NCI-H1048 (cell line): ENCODE measurements at regions not wholly inside any gene's neighbourhood (a gene's known extent, or its start where the extent isn't known, plus 50 kb on each side); places are given as distances from the start of the nearest gene placed in this dataset.
"Not testable (repeated sequence)": the region's sequence is repeated elsewhere in the genome, so short reads cannot be mapped to it uniquely, and the experiment has no call there.

Source experiments
- DNase-seq: peaks from one replicate; lab custom pipeline; 2025; lab: John Stamatoyannopoulos, UW

- DNase-seq, result no peak
These were observed 276.8 kb downstream of the PCDH20 start for GRCh38 chr13:61138857-61139256.

GRCh38 chr13:61136515-61136914, 279.1 kb downstream of the PCDH20 start:
- no peak for DNase-seq

GRCh38 chr13:61136093-61136492, 279.6 kb downstream of the PCDH20 start:
- no peak for DNase-seq

GRCh38 chr13:61135583-61135982, 280.1 kb downstream of the PCDH20 start:
- no peak for DNase-seq

DNA sequence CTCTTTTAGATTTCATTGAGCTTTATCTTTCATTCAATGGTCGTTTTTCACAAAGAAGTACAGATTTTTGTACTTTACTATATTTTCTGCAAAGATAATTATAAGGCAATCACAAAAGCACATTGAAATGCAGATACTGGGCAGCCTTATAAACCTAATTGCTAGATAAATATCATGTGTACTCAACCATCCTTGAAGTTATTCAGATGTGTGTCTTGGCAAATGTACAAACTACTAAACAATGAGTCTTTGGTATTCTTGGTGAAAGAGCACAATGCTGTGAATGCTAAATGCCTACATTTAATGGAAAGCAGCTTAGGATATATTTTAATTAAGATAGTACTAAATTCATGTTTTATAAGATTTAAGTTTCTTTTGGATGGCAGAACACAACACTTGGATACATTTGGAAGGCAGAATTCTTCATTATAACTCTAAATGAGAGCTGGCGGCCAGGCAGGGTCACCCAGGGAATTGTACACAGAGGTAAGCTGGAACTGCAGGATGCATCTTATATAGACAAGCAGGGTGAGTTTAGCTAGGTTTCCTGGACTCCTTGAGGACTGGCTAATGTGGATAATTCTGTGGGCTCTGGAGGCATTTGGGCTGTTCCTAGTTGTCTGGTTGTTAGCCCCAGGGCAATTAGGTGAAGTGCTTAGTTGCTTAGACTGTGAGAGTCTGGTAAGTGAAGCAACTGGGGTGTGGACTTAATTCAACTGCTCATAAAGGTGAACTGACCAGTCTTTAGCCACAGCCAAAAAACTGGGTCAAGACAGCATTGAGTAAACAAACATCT, 286.6 kb downstream of the PCDH20 start:
- DNase-seq, result peak; percentile 13

DNA sequence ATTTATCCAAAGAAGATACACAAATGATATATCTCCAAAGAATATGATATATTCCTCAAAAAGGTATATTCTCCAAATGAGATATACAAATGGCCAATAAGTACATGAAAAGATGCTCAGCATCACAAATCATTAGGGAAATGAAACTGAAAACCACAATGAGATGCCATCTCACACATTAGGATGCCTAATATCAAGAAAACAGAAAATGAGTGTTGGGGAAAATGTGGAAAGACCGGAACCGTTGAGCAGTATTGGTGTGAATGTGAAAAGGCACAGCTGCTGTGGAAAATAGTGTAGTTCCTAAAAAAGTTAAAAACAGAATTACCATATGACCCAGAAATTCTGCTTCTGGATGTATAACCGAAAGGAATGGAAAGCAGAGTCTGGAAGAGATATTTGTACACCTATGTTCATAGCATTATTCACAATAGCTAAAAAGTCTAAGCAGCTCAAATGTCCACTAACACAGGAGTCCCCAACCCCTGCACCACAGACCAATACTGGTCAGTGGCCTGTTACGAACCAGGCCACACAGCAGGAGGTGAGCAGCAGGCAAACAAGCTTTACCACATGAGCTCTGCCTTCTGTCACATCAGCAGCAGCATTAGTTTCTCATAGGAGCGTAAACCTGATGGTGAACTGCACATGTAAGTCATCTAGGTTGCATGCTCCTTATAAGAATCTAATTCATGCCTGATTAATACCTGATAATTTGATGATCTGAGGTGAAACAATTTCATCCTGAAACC, 291.9 kb downstream of the PCDH20 start:
- DNase-seq, result no peak

DNA sequence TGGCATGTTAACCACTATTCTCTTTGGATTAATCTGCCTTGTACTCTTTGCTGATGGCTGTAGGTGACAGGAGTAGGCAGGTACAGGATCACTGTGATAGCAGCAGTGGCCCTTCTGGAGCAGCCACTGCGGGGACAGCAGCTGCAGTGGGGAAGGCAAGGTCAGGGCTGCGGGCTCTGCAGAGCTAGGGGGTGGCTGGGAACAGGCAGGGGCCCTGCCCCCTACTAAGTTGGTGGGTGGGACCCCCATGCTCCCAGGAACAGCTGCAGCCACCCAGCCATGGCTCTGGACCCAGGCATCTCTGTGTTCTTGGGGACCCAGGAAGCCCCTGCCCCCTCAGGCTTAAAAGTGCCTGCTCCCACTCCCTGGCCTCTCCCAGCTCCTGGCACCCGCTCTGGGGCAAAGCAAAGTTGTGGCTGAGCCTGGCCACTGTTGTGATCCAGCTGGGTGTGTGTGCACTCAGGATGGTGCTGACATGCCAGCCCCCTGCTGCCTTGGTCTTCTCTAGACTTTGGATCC, 302.4 kb downstream of the PCDH20 start:
- no peak for DNase-seq

DNA sequence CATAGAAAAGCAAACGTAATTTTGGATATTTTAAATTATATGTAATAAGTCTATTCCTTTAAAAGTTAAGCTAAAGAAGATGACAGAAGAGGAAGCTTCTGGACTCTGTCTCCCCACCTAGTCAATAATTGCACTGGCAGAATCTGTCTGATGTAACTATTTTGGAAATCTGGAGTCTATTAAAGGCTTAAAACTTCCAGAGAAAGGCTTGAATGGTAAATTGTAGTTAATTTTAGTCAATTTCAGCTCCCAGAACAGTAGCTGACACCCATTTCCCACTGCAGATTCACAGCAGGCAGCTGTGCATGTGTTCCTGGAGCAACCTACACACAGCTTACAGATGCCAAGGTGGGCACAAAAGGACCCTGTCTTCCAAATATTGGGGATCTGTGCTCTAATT, 304.1 kb downstream of the PCDH20 start:
- DNase-seq, result no peak

- DNase-seq, result no peak
These were observed 304.9 kb downstream of the PCDH20 start for GRCh38 chr13:61110732-61111131.

DNA sequence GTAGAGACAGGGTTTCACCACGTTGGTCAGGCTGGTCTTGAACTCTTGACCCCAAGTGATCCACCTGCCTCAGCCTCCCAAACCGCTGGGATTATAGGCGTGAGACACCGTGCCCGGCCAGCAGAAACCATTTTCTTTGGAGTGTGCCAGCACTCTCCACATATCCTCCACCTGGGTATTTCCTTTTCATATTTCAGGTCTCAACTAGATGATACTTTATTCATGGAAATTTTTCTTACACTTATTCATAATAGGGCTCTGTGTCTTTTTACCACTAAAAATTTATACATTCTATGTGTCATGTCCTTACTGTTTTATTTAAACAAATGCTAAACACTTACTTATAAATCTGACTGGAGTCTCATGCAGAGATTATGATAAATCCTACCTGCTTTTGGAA, 305.9 kb downstream of the PCDH20 start:
- DNase-seq, result no peak

DNA sequence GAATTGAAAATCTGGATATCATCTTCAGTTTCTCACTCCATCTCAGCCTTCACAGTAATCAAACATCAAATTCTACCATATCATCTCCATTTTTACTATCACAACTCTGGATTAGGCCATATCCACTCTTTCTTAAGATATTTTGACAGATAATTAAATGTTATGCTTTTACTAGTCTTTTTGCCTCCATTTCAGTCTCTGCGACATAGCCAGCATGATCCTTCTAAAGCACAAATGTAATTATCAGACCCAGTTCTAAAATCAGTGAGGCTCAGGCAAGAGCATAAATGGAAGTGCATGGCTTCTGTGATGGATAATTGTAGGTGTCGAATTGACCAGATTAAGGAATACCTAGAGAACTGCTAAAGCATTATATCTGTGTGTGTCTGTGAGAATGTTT, 307.7 kb downstream of the PCDH20 start:
- DNase-seq, result no peak

DNA sequence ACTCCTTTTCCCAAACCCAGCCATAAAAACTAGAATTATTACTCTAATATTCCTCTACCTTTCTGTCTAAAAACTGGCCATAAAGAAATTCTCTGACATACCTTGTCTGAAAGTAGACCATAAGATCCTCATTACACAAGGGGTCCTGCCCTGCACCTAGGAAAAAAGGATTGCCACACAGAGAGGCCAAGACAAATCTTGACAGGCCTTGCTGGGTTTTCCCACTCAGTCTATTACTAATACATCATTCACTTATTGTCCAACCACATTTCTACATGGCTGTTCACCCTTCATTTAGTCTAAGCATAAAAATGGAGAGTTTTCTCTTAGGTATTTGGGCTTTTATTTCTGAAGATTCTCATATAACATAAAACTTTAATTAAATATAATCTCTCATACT, 319.8 kb downstream of the PCDH20 start:
- DNase-seq, result no peak

DNA sequence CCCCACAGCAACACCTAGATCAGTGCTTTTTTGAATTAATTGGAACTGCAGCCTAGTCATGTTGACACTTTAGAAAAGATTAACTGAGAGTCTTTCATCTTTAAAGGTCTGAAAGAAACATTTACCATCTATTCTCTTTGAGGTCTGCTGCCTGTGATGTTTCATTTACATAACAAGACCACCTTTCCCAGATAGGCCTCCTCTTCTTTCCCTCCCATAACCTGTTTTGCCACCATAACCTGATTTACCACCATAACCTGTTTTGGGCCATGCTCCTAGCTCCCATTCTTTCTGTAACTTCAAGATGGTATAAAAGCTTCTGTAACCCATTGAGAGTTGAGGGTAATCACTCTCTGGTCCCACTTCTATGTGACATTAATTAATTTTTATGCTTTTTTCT, 320.8 kb downstream of the PCDH20 start:
- DNase-seq, result no peak

DNA sequence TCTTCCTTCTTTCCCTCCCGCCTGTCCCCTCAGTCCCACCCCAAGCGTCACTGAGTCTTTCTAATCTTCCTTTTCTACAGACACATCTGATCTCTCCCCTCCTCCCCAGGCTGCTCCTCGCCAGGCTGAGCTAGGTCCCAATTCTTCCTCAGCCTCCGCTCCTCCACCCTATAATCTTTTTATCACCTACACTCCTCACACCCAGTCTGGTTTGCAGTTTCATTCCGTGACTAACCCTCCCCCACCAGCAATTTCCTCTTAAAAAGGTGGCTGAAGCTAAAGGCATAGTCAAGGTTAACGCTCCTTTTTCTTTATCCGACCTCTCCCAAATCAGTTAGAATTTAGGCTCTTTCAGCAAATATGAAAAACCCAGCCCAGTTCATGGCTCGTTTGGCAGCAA, 325.8 kb downstream of the PCDH20 start:
- DNase-seq, result not testable (repeated sequence)

GRCh38 chr13:61086087-61086486, 329.6 kb downstream of the PCDH20 start:
- DNase-seq, result no peak

- no peak for DNase-seq
These were observed 330.7 kb downstream of the PCDH20 start for GRCh38 chr13:61084988-61085387.

GRCh38 chr13:61078976-61079770, 336.5 kb downstream of the PCDH20 start:
- DNase-seq, result no peak

- DNase-seq, result no peak
These were observed 363.5 kb downstream of the PCDH20 start for GRCh38 chr13:61052175-61052574.

- no peak for DNase-seq
These were observed 370.4 kb downstream of the PCDH20 start for GRCh38 chr13:61045251-61045650.

DNA sequence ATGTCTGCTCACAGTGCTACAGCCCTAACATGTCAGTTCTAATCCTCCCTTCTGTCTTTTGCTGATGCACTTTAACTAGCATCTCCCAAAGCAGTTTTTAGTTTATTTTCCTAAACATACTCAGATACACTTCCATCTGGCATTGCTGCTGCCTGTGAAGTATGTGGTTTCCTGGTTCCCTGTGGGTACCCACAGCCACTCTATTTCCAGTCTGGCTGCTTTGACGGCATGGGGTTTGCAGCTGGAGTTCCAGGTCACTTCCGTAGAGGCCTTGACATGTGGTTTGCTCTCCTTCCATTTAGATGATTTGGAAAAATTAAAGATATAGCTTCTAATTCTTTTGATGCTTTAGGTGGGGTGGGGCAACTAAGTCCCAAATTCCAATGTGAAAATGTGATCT, 375.5 kb downstream of the PCDH20 start:
- DNase-seq, result no peak

- no peak for DNase-seq
These were observed 376.3 kb downstream of the PCDH20 start for GRCh38 chr13:61039302-61039701.

- no peak for DNase-seq
These were observed 378.9 kb downstream of the PCDH20 start for GRCh38 chr13:61036715-61037114.
